ENCODE measurements at regions not wholly inside any gene's neighbourhood (a gene's known extent, or its start where the extent isn't known, plus 50 kb on each side); places are given as distances from the start of the nearest gene placed in this dataset.

- dilution Hi-C loops (cut with MboI; ENCODE audit: extremely low pct_ligation_motif_present, low sequenced_read_pairs) = no loop called here
- Histone ChIP-seq H3K27ac (ENCODE audit: insufficient read depth, low read depth, low read length) (no peak overlapping the region), H3K4me1 (ENCODE audit: control insufficient read depth, extremely low read depth, insufficient read depth, low read length) (peaks cover 8% of the 10 kb centered on the region), H3K9me1 (replicated peaks; ENCODE audit: control insufficient read depth, extremely low read depth, insufficient read depth, low read length) (no peaks in the 10 kb centered on the region), H3K4me2 (ENCODE audit: insufficient read depth, low read length) (no peak overlapping the region), H3K27me3 (ENCODE audit: control insufficient read depth in 2 of 2, insufficient read depth in 2 of 2, low read length in 2 of 2) (no peaks in the 10 kb centered on the region), H2AFZ (ENCODE audit: low read depth, low read length) (no peak overlapping the region), H3K36me3 (ENCODE audit: control insufficient read depth in 2 of 2, extremely low read depth in 1 of 2, insufficient read depth in 2 of 2, low read length in 2 of 2) (no peaks in the 10 kb centered on the region), H4K20me1 (replicated peaks; ENCODE audit: control insufficient read depth, extremely low read depth, insufficient read depth, low read length) (no peaks in the 10 kb centered on the region), H3K79me2 (ENCODE audit: control insufficient read depth, insufficient read depth, low read length) (no peaks in the 10 kb centered on the region), H3K9ac (replicated peaks; ENCODE audit: extremely low read depth, insufficient read depth, low read length) (no peak overlapping the region), H3K9me3 (replicated peaks; ENCODE audit: control insufficient read depth, insufficient read depth, low read length) (no peaks in the 10 kb centered on the region), H3K4me3 (replicated peaks in 1 of 3; ENCODE audit: insufficient read depth in 1 of 3, low read depth in 1 of 3, low read length in 3 of 3) (no peak overlapping the region)
- FAIRE-seq (no peak), DNase-seq (ENCODE audit: low read depth, low spot score) (no peak)
- intact Hi-C loops (cut with micrococcal nuclease) = no loop called here
- ChIA-PET POLR2A (no interaction called here), CTCF (interaction anchor here (0.9 to 1.6 kb wide), 5 partner anchors 9 to 560 kb away, joined by 3 to 6 read pairs (median 4); no protein-coding TSS in a partner anchor)
- TF ChIP-seq EZH2 (IDR thresholded peaks at IDR 0.05; ENCODE audit: borderline replicate concordance, low read depth, low read length, severe bottlenecking) = no peak
- BruUV-seq (replicated peaks) = no TSS peak
Measured at GRCh38 chr3:177824841-177825240, 627.6 kb upstream of the TBL1XR1 start.

GRCh38 chr3:177826253-177826652 is 629.0 kb upstream of the TBL1XR1 start:
- dilution Hi-C loops (cut with MboI; ENCODE audit: extremely low pct_ligation_motif_present, low sequenced_read_pairs) = no loop called here
- POLR2A ChIA-PET = no interaction called here
- no peak overlapping the region for H3K27ac ChIP-seq (ENCODE audit: insufficient read depth, low read depth, low read length)

More at GRCh38 chr3:177826253-177826652, 629.0 kb upstream of the TBL1XR1 start:
- DNase-seq (ENCODE audit: low read depth, low spot score) (no peak), FAIRE-seq (no peak)
- H2AFZ ChIP-seq (ENCODE audit: low read depth, low read length) = no peak overlapping the region
- H3K27me3 ChIP-seq (ENCODE audit: control insufficient read depth in 2 of 2, insufficient read depth in 2 of 2, low read length in 2 of 2) = no peaks in the 10 kb centered on the region
- no peaks in the 10 kb centered on the region for H3K9me3 ChIP-seq (replicated peaks; ENCODE audit: control insufficient read depth, insufficient read depth, low read length)
- no peaks in the 10 kb centered on the region for H3K9me1 ChIP-seq (replicated peaks; ENCODE audit: control insufficient read depth, extremely low read depth, insufficient read depth, low read length)
- no TSS peak for BruUV-seq (replicated peaks)
- no peaks in the 10 kb centered on the region for H3K36me3 ChIP-seq (ENCODE audit: control insufficient read depth in 2 of 2, extremely low read depth in 1 of 2, insufficient read depth in 2 of 2, low read length in 2 of 2)
- H3K4me3 ChIP-seq (replicated peaks in 1 of 3; ENCODE audit: insufficient read depth in 1 of 3, low read depth in 1 of 3, low read length in 3 of 3) = no peak overlapping the region
- CTCF ChIA-PET = no interaction called here
- H4K20me1 ChIP-seq (replicated peaks; ENCODE audit: control insufficient read depth, extremely low read depth, insufficient read depth, low read length) = no peaks in the 10 kb centered on the region
- intact Hi-C loops (cut with micrococcal nuclease) = no loop called here
- no peaks in the 10 kb centered on the region for H3K79me2 ChIP-seq (ENCODE audit: control insufficient read depth, insufficient read depth, low read length)
- TF ChIP-seq EZH2 (IDR thresholded peaks at IDR 0.05; ENCODE audit: borderline replicate concordance, low read depth, low read length, severe bottlenecking) (no peak), CTCF (IDR thresholded peaks at IDR 0.05; ENCODE audit: extremely low read depth in 1 of 2, insufficient read depth in 1 of 2, low read depth in 1 of 2, low read length in 2 of 2) (no peak), POLR2A (IDR thresholded peaks at IDR 0.05; ENCODE audit: low read depth, low read length) (no peak), MAX (IDR thresholded peaks at IDR 0.05; ENCODE audit: insufficient read depth, insufficient read length) (no peak), JUN (IDR thresholded peaks at IDR 0.05; ENCODE audit: borderline replicate concordance, insufficient read depth, insufficient read length, low read depth) (no peak), FOS (IDR thresholded peaks at IDR 0.05; ENCODE audit: borderline replicate concordance, insufficient read depth, low read length) (no peak), GATA2 (IDR thresholded peaks at IDR 0.05; ENCODE audit: insufficient read depth, insufficient read length, low read depth, low read length) (no peak), MYC (IDR thresholded peaks at IDR 0.05; ENCODE audit: low read depth, low read length) (no peak), POLR2AphosphoS5 (IDR thresholded peaks at IDR 0.05; ENCODE audit: insufficient read depth, low read depth, low read length) (no peak)
- H3K4me1 ChIP-seq (ENCODE audit: control insufficient read depth, extremely low read depth, insufficient read depth, low read length) = peaks cover 8% of the 10 kb centered on the region
- H3K9ac ChIP-seq (replicated peaks; ENCODE audit: extremely low read depth, insufficient read depth, low read length) = no peak overlapping the region
- no peak overlapping the region for H3K4me2 ChIP-seq (ENCODE audit: insufficient read depth, low read length)
